ENCODE measurements at regions not wholly inside any gene's neighbourhood (a gene's known extent, or its start where the extent isn't known, plus 50 kb on each side); places are given as distances from the start of the nearest gene placed in this dataset.

DNA sequence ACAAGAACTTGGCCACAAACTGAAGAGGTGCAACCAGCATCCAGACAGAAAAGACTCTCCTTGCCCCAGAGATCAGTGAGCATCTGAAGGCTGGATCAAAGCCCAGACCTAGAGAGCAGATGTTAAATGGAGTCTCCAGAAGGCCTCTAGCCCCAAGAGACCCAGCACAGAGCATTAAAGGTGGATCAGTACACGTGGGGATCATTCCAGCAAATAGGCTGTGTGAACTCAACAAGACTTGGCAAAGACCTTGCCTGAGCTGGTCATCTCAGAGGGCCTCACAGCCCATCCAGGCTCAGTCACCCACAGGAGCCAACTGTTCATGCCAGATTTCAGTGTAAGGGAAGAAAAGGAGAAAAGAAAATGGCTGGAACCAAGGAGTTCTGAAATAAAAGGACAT lies 214.0 kb downstream of the ENC1 start:
- H3K9me2 ChIP-seq (replicated peaks; ENCODE audit: insufficient read depth, low read length) = no peaks in the 10 kb centered on the region
- H2AFZ ChIP-seq (ENCODE audit: low read length) = no peak overlapping the region
- no peaks in the 10 kb centered on the region for H4K20me1 ChIP-seq (ENCODE audit: insufficient read depth, low read length)
- H3K4me1 ChIP-seq (ENCODE audit: low read length) = no peaks in the 10 kb centered on the region
- H3K4me3 ChIP-seq (ENCODE audit: low read length) = no peak overlapping the region
- H3K9ac ChIP-seq (ENCODE audit: low read length) = no peak overlapping the region
- H3K4me2 ChIP-seq (ENCODE audit: low read depth, low read length) = no peak overlapping the region
- DNase-seq = no peak
- no peaks in the 10 kb centered on the region for H3K27me3 ChIP-seq (replicated peaks; ENCODE audit: insufficient read depth, low read length)
- no peaks in the 10 kb centered on the region for H3K36me3 ChIP-seq (replicated peaks; ENCODE audit: insufficient read depth, low read length)
- H3F3A ChIP-seq (ENCODE audit: insufficient read depth, low read length) = no peaks in the 10 kb centered on the region
- no peaks in the 10 kb centered on the region for H3K79me2 ChIP-seq (ENCODE audit: low read length)
- no peak overlapping the region for H3K27ac ChIP-seq (ENCODE audit: low read length)
- TF ChIP-seq EZH2 (optimal IDR thresholded peaks at IDR 0.05; ENCODE audit: low read depth, low read length) (no peak), EZH2phosphoT487 (IDR thresholded peaks at IDR 0.05; ENCODE audit: low read length) (no peak)
- no peaks in the 10 kb centered on the region for H3K9me3 ChIP-seq (replicated peaks; ENCODE audit: insufficient read depth, low read length)

DNA sequence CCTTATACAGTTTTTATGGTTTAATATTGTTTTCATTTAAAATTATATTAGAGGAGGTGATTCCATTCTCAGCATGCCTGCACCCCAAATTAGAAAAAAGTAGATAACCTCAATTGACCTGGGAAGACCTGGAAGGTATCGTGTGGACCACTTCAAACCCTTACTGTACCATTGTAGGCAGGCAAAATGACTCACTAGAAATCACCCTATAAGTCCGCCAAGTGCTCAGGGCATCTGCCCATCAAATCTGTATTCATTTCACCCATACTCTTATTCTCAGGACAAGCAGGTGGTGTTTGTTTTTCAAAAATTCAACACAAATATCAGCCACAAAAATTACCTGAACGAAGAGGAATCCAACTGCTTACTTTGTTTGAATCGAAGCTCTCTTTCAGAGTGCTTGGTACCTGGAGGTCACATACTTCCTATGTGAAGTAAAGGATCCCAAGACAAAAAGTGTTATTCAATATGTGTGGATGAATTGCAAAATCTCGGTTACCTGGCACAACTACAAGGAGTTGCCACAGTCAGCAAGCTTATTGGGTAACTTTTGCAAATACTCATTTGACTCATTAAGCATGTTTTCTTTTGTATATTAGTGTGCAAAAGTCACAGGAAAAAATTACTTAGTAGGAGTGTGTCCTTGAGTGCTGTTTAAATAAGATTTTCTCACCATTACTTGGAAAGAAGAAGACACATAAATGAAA lies 216.2 kb downstream of the ENC1 start:
- Histone ChIP-seq H3K79me2 (ENCODE audit: low read length) (no peaks in the 10 kb centered on the region), H3K9me2 (replicated peaks; ENCODE audit: insufficient read depth, low read length) (no peaks in the 10 kb centered on the region), H4K20me1 (ENCODE audit: insufficient read depth, low read length) (no peaks in the 10 kb centered on the region), H3K27me3 (replicated peaks; ENCODE audit: insufficient read depth, low read length) (no peaks in the 10 kb centered on the region), H3K4me3 (ENCODE audit: low read length) (no peak overlapping the region), H3K4me2 (ENCODE audit: low read depth, low read length) (no peak overlapping the region), H3K27ac (ENCODE audit: low read length) (no peak overlapping the region), H3K9ac (ENCODE audit: low read length) (no peak overlapping the region), H2AFZ (ENCODE audit: low read length) (no peak overlapping the region), H3K4me1 (ENCODE audit: low read length) (no peaks in the 10 kb centered on the region), H3F3A (ENCODE audit: insufficient read depth, low read length) (no peaks in the 10 kb centered on the region), H3K36me3 (replicated peaks; ENCODE audit: insufficient read depth, low read length) (no peaks in the 10 kb centered on the region), H3K9me3 (replicated peaks; ENCODE audit: insufficient read depth, low read length) (no peaks in the 10 kb centered on the region)
- DNase-seq = no peak
- no peak for TF ChIP-seq EZH2 (optimal IDR thresholded peaks at IDR 0.05; ENCODE audit: low read depth, low read length)
- no peak for TF ChIP-seq EZH2phosphoT487 (IDR thresholded peaks at IDR 0.05; ENCODE audit: low read length)
- TF ChIP-seq, protein P1, sequence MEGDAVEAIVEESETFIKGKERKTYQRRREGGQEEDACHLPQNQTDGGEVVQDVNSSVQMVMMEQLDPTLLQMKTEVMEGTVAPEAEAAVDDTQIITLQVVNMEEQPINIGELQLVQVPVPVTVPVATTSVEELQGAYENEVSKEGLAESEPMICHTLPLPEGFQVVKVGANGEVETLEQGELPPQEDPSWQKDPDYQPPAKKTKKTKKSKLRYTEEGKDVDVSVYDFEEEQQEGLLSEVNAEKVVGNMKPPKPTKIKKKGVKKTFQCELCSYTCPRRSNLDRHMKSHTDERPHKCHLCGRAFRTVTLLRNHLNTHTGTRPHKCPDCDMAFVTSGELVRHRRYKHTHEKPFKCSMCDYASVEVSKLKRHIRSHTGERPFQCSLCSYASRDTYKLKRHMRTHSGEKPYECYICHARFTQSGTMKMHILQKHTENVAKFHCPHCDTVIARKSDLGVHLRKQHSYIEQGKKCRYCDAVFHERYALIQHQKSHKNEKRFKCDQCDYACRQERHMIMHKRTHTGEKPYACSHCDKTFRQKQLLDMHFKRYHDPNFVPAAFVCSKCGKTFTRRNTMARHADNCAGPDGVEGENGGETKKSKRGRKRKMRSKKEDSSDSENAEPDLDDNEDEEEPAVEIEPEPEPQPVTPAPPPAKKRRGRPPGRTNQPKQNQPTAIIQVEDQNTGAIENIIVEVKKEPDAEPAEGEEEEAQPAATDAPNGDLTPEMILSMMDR (IDR thresholded peaks at IDR 0.05; ENCODE audit: low read length) = no peak

DNA sequence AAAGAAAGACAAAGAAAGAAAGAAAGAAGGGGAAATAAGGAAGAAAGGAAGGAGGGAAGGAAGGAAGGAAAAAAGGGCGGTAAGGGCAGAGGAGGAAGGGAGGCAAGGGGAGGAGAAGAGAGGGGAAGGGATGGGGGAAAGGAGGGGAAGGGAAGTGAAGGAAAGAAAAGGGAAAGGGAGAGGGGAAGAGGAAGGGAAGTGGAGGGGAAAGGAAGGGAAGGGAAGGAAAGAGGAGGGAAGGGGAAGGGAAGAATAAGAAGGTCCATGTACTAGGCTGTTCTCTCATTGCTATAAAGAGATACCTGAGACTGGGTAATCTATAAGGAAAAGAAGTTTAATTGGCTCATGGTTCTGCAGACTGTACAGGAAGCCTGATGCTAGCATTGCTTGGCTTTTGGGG lies 217.1 kb downstream of the ENC1 start:
- no peaks in the 10 kb centered on the region for H4K20me1 ChIP-seq (ENCODE audit: insufficient read depth, low read length)
- H2AFZ ChIP-seq (ENCODE audit: low read length) = no peak overlapping the region
- H3K4me3 ChIP-seq (ENCODE audit: low read length) = no peak overlapping the region
- no peak for DNase-seq
- no peaks in the 10 kb centered on the region for H3K36me3 ChIP-seq (replicated peaks; ENCODE audit: insufficient read depth, low read length)
- H3K79me2 ChIP-seq (ENCODE audit: low read length) = no peaks in the 10 kb centered on the region
- no peaks in the 10 kb centered on the region for H3K27me3 ChIP-seq (replicated peaks; ENCODE audit: insufficient read depth, low read length)
- TF ChIP-seq EZH2phosphoT487 (IDR thresholded peaks at IDR 0.05; ENCODE audit: low read length) = no peak
- no peak for TF ChIP-seq EZH2 (optimal IDR thresholded peaks at IDR 0.05; ENCODE audit: low read depth, low read length)
- TF ChIP-seq, protein P1 (IDR thresholded peaks at IDR 0.05; ENCODE audit: low read length) = no peak
- no peaks in the 10 kb centered on the region for H3K4me1 ChIP-seq (ENCODE audit: low read length)
- H3K4me2 ChIP-seq (ENCODE audit: low read depth, low read length) = no peak overlapping the region
- no peak overlapping the region for H3K27ac ChIP-seq (ENCODE audit: low read length)
- no peaks in the 10 kb centered on the region for H3K9me3 ChIP-seq (replicated peaks; ENCODE audit: insufficient read depth, low read length)
- no peak overlapping the region for H3K9ac ChIP-seq (ENCODE audit: low read length)
- no peaks in the 10 kb centered on the region for H3F3A ChIP-seq (ENCODE audit: insufficient read depth, low read length)
- no peaks in the 10 kb centered on the region for H3K9me2 ChIP-seq (replicated peaks; ENCODE audit: insufficient read depth, low read length)

DNA sequence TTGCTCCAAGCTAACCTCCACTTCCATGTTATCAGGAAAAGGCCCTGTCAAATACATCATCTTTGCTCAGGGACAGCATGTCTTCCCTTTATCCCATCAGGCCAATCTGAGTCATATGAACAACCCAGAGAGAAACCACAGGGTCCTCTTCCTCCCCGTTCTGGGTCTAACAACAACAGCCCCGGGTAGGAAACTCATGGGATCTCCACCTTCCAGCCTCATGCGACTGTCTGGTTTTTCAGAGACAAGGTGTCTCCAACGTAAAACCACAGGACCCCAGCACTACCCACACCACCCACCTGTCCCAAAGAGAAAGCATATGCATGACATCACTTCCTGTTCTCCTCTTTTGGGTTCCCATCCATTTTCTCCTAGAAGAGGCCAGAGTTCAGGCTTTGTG lies 217.9 kb downstream of the ENC1 start:
- H2AFZ ChIP-seq (ENCODE audit: low read length) = no peak overlapping the region
- no peaks in the 10 kb centered on the region for H3K27me3 ChIP-seq (replicated peaks; ENCODE audit: insufficient read depth, low read length)
- no peak overlapping the region for H3K27ac ChIP-seq (ENCODE audit: low read length)
- DNase-seq = no peak
- H3F3A ChIP-seq (ENCODE audit: insufficient read depth, low read length) = no peaks in the 10 kb centered on the region
- H3K9ac ChIP-seq (ENCODE audit: low read length) = no peak overlapping the region
- TF ChIP-seq, protein P1 (IDR thresholded peaks at IDR 0.05; ENCODE audit: low read length) = no peak
- H3K36me3 ChIP-seq (replicated peaks; ENCODE audit: insufficient read depth, low read length) = no peaks in the 10 kb centered on the region
- no peaks in the 10 kb centered on the region for H3K9me2 ChIP-seq (replicated peaks; ENCODE audit: insufficient read depth, low read length)
- no peaks in the 10 kb centered on the region for H3K79me2 ChIP-seq (ENCODE audit: low read length)
- no peaks in the 10 kb centered on the region for H3K9me3 ChIP-seq (replicated peaks; ENCODE audit: insufficient read depth, low read length)
- H4K20me1 ChIP-seq (ENCODE audit: insufficient read depth, low read length) = no peaks in the 10 kb centered on the region
- H3K4me3 ChIP-seq (ENCODE audit: low read length) = no peak overlapping the region
- no peaks in the 10 kb centered on the region for H3K4me1 ChIP-seq (ENCODE audit: low read length)
- H3K4me2 ChIP-seq (ENCODE audit: low read depth, low read length) = no peak overlapping the region
